LNCAP (cell line): ENCODE measurements at regions not wholly inside any gene's neighbourhood (a gene's known extent, or its start where the extent isn't known, plus 50 kb on each side); places are given as distances from the start of the nearest gene placed in this dataset.
A peak's percentile ranks its signal among the peaks of the same experiment; 100 is the strongest.

Experiments used
- CTCF ChIP-seq: fragments of 450-650 bp; IDR thresholded peaks from 2 replicates; pipeline ENCODE4 v1.5.1; 2017; ENCODE audit warnings: mild to moderate bottlenecking

GRCh38 chr11:15810525-15810924, 545.8 kb downstream of the SOX6 start:
- no peak for TF ChIP-seq CTCF

DNA sequence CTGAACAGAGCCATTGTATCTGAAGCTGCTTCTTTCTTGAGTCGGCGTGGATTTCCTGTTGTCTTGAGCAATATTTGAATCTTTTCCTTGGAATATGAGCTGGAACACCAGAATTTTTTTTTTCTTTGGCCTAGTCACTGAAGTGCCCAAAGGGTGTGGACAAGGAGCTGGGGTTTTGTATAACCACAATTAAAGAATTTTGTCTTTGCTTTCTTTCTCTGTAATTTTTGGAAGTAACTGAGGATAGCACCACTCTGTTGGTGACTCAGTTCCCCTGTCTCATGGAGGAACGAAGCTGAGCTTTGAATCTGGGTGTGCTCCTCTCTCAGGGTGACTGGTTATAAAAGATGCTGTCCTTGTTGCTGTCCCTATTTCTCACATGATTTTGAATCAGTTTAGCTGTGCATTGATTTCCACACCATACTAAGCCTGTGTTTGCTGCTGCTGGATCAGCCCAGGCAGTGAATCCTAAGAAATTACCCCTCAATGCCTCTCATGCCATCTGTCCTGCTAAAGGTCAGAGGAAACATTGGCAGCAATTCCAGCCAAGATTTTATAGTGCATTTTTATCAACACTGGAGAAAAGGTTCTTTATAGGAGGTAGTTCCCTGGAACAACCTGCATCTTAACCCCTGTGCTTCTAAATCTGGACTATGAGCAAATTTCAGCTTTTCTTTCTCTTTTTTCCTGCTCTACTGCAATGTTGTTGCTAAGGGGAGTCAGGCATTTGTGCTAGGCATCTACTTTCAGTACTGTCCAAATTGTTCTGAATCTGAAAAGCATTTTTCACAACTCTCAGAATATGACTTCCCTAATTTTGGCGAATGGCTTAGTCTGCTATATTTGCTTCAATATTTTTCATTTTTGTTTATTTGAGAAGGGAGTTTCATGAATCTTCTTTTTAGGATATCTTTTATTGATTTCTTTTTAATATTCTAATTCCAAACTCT, 540.8 kb downstream of the SOX6 start:
- TF ChIP-seq CTCF: no peak

- TF ChIP-seq CTCF: no peak
Observed at GRCh38 chr11:15816260-15816871, 540.0 kb downstream of the SOX6 start.

GRCh38 chr11:15817001-15817400, 539.3 kb downstream of the SOX6 start:
- no peak for TF ChIP-seq CTCF

DNA sequence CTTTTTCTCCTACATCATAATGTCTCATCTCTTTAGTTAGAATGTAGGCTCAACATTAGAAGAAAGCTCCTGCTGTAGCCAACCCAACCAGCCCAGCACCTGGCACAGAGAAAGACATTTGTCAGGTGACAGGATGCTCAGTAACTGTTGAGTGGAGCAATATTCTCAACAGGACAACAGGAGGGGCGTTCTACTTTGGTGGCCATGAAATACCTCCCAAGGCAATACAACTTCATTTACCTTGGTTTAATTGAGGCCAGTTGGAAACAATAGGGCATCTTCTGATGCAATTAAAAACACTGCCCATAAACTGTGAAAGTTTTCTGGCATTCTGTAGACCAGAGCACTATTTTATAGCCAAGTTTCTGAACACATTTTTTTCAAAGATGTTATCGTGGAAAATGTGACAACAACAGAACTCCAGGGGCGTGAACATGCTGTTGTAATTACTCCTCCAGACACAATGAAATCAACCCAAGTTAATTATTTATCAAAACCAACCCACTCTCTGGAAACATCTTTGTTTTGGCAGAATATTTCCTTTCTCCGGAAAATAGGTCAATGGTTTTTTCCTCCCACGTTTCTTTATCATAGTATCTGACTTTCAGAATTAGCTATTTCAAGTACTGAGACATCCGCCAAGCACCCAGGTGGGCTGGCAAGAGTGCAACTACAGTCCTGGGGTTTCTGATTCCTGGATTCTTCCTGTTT, 538.1 kb downstream of the SOX6 start:
- TF ChIP-seq CTCF: no peak

DNA sequence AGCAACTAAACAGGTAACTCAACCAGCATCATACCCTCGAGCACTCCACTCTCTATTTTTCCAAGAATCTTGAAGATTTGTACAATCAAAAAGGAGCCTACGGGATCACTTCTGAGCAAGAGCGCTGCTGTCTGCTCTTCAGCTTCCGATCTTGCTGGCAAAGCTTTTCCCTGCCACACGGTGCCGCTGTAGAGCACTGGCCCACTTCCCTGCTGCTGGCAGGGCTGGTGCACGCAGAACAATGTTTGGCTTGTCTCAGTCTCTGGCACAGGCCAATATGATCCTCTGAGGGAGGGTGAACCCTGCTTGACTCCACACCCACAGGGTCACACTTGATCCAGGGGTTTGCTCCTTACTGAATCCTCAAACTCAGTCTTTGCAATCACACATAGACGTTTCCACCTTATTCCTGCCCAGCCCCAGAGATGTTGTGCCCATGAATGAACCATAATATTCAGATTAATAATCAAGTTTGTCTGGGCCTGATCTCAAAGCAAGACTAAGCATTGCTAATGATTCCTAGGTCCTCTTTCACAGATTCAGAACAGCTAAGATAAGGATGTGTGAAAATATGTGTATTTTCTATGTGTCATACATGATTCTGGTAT, 536.6 kb downstream of the SOX6 start:
- TF ChIP-seq CTCF: peak; percentile 96

DNA sequence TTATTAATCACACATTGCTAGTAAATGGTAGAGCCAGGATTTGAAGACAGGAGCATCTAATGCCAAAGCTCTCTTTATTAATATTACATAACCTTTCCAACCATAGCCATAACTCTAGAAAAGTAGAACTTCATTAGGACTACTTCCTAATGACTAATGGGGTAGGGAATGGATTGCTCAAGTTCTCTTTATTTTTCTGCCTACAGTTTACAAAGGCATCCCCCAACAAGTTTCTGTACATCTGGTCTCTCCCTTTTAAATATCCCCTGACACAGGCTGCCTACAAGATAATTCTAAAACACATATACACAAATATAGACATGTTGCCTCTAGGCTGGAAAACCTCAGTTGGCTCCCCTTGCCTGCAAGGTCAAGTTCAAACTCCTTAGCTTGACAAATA, 534.9 kb downstream of the SOX6 start:
- no peak for TF ChIP-seq CTCF
